H4 (cell line): ENCODE measurements at regions not wholly inside any gene's neighbourhood (a gene's known extent, or its start where the extent isn't known, plus 50 kb on each side); places are given as distances from the start of the nearest gene placed in this dataset.
"Not testable (repeated sequence)": the region's sequence is repeated elsewhere in the genome, so short reads cannot be mapped to it uniquely, and the experiment has no call there.

Experiments
- DNase-seq: peaks from one replicate; pipeline ENCODE4 v3.0.0-alpha.2; 2015; ENCODE audit warnings: low spot score

GRCh38 chr4:49227941-49228340 is 241.9 kb downstream of the CWH43 start:
- DNase-seq: not testable (repeated sequence)

GRCh38 chr4:49229243-49229642 is 243.2 kb downstream of the CWH43 start:
- not testable (repeated sequence) for DNase-seq

- DNase-seq: not testable (repeated sequence)
These were observed 243.6 kb downstream of the CWH43 start for GRCh38 chr4:49229713-49230112.

GRCh38 chr4:49233346-49233745 is 247.3 kb downstream of the CWH43 start:
- not testable (repeated sequence) for DNase-seq

- not testable (repeated sequence) for DNase-seq
These were observed 247.7 kb downstream of the CWH43 start for GRCh38 chr4:49233749-49234148.

GRCh38 chr4:49234382-49234781 is 248.3 kb downstream of the CWH43 start:
- not testable (repeated sequence) for DNase-seq

GRCh38 chr4:49235413-49236160 is 249.5 kb downstream of the CWH43 start:
- DNase-seq: not testable (repeated sequence)

- DNase-seq: not testable (repeated sequence)
These were observed 250.4 kb downstream of the CWH43 start for GRCh38 chr4:49236474-49236873.

- DNase-seq: not testable (repeated sequence)
These were observed 255.2 kb downstream of the CWH43 start for GRCh38 chr4:49241295-49241694.

GRCh38 chr4:49262786-49263185 is 276.7 kb downstream of the CWH43 start:
- not testable (repeated sequence) for DNase-seq

- not testable (repeated sequence) for DNase-seq
These were observed 284.4 kb downstream of the CWH43 start for GRCh38 chr4:49270435-49270834.

GRCh38 chr4:49270912-49271311 is 284.8 kb downstream of the CWH43 start:
- not testable (repeated sequence) for DNase-seq

- DNase-seq: not testable (repeated sequence)
These were observed 299.8 kb downstream of the CWH43 start for GRCh38 chr4:49285905-49286304.

- DNase-seq: not testable (repeated sequence)
These were observed 301.1 kb downstream of the CWH43 start for GRCh38 chr4:49286926-49287745.

- DNase-seq: not testable (repeated sequence)
These were observed 301.8 kb downstream of the CWH43 start for GRCh38 chr4:49287893-49288292.

GRCh38 chr4:49288796-49289195 is 302.7 kb downstream of the CWH43 start:
- DNase-seq: not testable (repeated sequence)

GRCh38 chr4:49314815-49315214 is 328.7 kb downstream of the CWH43 start:
- not testable (repeated sequence) for DNase-seq

- not testable (repeated sequence) for DNase-seq
These were observed 334.8 kb downstream of the CWH43 start for GRCh38 chr4:49320725-49321410.

GRCh38 chr4:49321511-49322300 is 335.6 kb downstream of the CWH43 start:
- not testable (repeated sequence) for DNase-seq

- DNase-seq: not testable (repeated sequence)
These were observed 336.8 kb downstream of the CWH43 start for GRCh38 chr4:49322610-49323572.
